ENCODE measurements at regions not wholly inside any gene's neighbourhood (a gene's known extent, or its start where the extent isn't known, plus 50 kb on each side); places are given as distances from the start of the nearest gene placed in this dataset.

GRCh38 chr4:130154901-130155300, 1058.9 kb downstream of the C4orf33 start:
- TF ChIP-seq, protein P1, sequence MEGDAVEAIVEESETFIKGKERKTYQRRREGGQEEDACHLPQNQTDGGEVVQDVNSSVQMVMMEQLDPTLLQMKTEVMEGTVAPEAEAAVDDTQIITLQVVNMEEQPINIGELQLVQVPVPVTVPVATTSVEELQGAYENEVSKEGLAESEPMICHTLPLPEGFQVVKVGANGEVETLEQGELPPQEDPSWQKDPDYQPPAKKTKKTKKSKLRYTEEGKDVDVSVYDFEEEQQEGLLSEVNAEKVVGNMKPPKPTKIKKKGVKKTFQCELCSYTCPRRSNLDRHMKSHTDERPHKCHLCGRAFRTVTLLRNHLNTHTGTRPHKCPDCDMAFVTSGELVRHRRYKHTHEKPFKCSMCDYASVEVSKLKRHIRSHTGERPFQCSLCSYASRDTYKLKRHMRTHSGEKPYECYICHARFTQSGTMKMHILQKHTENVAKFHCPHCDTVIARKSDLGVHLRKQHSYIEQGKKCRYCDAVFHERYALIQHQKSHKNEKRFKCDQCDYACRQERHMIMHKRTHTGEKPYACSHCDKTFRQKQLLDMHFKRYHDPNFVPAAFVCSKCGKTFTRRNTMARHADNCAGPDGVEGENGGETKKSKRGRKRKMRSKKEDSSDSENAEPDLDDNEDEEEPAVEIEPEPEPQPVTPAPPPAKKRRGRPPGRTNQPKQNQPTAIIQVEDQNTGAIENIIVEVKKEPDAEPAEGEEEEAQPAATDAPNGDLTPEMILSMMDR (IDR thresholded peaks at IDR 0.05) = no peak
- TF ChIP-seq EZH2 (IDR thresholded peaks at IDR 0.05; ENCODE audit: borderline replicate concordance, insufficient read depth, low read depth, low read length, poor library complexity, severe bottlenecking) = no peak

Data from B cell (primary cell).